ENCODE measurements at regions not wholly inside any gene's neighbourhood (a gene's known extent, or its start where the extent isn't known, plus 50 kb on each side); places are given as distances from the start of the nearest gene placed in this dataset.
A peak's percentile ranks its signal among the peaks of the same experiment; 100 is the strongest.

GRCh38 chrX:7514871-7515599, 327.9 kb upstream of the VCX start:
- no peak for DNase-seq

DNA sequence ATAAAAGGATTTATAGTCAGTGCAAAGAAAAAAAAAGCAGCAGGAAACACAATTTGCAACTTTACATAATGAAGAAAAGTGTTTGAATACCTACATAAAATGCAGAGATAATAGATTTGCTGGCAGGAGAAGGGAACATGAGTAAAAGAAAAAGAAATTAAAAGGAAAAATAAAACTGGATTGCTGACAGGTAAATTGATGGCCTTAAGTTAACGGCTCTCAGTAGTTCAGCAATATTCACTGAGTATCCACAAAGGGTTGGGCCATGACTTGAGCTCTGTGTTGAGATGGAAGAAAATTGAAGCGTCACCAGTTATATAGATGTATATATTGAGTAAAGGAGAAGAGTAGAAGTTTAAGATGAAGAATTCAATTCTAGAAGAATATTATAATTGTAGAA, 330.1 kb upstream of the VCX start:
- DNase-seq: no peak

DNA sequence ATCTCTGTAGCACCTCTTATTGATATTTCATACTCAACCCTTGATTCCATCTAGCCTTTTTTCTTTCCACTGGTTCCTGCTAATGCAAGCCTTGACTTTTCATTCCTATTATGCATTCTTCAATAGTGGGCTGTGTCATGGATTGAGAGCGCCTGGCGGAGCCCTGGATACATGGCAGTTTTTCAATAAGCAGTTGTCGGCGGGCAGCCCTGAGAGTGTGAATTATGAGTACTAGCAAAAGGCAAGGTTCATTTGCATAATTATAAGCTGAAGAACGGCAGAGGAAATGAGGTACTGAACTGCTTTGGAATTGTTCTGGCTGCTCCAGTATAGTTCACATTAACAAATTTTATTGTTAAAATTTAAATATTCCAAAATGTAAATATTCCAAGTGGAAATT, 339.7 kb upstream of the VCX start:
- DNase-seq: no peak

DNA sequence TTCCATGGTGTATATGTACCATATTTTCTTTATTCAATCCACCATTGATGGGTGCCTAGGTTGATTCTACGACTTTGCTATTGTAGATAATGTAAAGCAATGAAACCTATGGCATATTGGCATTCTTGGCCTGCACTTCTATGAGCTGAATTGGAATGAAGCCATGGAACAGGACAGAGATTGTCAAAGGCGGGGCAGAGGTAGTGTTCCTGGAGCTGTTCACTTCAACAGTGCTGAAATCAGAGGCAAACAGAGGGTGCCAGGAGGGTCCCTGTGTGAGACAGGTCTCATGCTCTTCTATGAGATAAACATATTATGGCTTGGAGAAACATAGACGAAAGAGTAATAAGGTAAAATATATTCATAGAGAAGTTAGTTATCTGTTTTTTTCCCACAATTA, 342.6 kb upstream of the VCX start:
- no peak for DNase-seq

DNA sequence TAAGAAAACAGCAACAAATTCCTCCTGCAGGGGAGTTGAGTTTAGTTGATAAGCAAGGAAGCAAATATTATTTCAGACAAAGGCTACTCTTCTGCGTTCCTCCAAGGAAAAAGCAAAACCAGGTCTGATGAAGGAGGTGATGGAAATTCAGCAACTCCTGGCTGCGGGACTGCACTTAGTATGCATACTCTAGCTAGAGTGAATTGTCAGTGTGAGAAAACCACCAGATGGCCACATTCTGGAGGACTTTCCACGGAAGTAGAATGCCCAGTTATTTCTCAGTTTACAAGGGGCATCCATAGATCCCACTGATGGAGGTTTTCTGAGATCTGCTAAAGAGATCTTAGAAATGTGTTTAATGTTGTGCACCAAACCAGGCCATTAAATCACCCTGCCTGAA, 338.6 kb upstream of the PUDP start:
- no peak for DNase-seq

- DNase-seq: no peak
Measured at GRCh38 chrX:7485061-7485460, 337.1 kb upstream of the PUDP start.

GRCh38 chrX:7480721-7481120, 332.8 kb upstream of the PUDP start:
- no peak for DNase-seq

GRCh38 chrX:7462110-7462509, 314.2 kb upstream of the PUDP start:
- peak; percentile 52 for DNase-seq

DNA sequence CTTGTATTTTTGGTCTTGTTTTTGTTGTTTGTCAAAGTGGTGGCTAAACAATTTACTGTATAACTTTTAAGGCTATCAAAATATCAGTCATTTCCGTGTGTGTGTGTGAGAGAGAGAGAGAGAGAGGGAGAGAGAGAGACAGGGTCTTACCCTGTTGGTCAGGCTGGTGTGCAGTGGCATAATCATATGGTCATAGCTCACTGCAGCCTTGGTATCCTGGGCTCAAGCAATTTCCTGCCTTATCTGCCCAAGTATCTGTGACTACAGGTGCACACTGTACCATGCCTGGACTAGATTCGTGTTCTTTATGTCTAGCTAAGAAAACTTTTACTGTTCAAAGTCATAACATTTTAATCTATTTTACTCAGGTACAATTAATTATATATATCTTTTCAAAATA, 313.1 kb upstream of the PUDP start:
- peak; percentile 55 for DNase-seq

DNA sequence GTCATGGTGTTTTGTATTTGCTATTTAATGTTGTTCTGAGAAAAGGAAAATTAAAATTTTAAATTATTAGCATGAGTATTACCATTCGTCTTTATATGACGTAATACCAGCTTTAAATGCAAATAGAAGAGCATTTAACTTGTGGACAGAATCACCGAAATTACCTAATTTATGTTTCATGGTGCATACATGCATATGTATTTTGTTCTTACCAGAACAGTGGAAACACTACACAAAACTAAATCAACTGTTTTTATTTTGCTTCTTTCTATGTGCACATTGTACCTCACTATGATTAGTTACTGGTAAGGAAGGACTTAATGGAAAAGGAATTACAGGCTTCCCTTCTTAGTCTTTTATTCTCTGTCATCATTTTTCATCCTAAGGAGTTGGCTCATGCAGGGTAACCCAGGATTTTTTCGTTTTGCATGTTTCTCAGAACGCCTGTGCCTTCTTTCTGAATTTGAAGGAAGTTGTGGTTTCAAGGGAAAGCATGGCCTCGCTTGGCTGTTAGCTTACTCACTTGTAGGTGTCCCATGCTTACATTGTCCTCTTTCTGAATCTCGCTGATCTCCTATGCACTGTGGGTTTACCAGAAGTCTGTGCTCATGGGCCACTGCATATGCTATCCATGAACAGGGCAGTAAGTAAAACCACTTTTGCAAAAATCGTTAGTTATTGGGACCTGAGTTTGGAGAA, 300.0 kb upstream of the PUDP start:
- no peak for DNase-seq

DNA sequence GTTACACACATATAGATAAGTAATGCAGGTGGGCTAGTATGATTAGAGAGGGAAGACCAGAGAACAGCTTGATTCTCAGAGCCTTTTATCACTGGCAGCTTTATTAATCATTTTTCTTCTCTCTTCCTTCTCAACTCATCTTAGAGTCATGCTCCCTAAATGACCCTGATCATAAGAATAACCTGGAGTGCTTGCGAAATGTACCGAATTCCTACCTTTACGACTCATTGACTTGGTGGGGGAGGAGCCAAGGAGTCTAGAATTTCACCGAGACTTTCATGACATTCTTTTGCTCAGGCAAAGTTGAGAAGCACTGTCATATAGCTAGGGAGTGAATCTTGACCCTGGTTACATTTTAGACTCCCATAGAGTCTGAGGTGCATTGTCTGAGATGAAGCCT, 298.9 kb upstream of the PUDP start:
- no peak for DNase-seq

- no peak for DNase-seq
Measured at GRCh38 chrX:7444967-7445366, 297.0 kb upstream of the PUDP start.

DNA sequence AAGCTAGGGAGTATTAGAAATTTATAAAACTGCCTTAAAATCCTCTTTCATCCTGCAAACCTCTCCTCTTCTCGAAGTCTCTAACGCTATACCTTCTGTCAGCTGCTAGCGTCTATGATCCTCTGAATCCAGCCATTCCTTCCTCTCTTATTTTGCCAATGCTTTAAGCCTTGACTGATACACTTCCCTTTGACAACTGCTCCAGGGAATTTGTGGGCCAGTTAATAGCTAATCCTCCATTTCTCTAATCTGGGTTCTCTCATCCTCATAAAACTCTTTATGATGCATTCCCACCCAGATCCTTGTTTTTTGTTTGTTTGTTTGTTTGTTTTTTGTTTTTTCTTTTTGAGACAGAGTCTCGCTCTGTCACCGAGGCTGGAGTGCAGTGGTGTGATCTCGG, 293.6 kb upstream of the PUDP start:
- DNase-seq: no peak

- no peak for DNase-seq
Measured at GRCh38 chrX:7435822-7436221, 287.9 kb upstream of the PUDP start.

DNA sequence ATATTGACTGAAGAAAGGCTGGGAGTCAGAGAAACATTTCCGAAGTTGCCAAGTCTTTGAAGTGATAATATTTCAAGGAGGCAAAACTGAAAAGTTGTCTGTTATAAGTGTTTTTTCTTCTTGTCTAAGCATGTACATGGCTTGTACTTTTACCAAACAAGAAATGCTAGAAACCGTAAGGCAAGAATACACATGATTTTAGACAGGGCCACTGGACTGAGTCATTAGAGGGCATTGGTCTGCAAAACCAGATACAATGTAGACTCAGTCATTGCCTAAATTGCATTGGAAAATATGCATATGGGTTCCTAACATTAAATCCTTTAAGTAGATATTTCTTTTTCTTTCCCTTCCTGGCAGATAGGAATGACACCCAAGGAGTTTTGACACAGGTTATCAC, 284.9 kb upstream of the PUDP start:
- no peak for DNase-seq

DNA sequence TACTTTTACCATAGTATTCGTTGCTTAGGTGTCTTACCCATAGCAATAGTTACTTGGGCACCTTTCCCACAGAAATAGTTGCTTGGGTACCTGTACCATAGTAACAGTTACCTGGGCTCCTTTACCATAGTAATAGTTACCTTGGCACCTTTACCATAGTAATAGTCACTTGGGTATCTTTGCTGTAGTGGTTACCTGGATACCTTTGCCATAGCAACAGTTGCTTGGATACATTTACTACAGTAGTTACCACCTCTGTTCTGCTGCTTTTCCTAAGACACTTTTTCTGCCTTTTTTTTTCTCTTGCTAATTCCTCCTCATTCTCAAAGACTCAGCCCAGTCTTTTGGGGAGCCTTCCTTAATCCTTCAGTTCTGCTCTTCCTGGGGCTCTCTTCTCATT, 272.8 kb upstream of the PUDP start:
- DNase-seq: no peak

DNA sequence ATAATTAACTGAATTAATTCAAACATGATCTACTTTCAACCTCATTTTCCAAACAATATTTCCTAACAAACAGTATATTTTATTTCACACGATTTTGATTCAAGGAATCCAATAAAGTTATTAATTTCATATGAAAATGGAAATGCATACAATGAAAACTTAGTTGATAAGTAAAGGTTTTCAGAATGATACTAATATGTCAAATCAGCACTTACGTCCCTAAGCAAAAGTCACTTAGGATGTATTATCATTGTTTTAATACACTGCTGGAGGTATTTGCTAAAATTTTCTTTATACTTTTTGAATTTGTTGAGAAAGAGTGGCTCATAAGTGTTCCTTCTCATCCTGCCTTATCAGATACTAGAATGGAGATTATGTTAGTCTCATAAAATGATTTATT, 266.8 kb upstream of the PUDP start:
- DNase-seq: no peak

GRCh38 chrX:7412840-7413239, 264.9 kb upstream of the PUDP start:
- no peak for DNase-seq

GRCh38 chrX:7409866-7410265, 261.9 kb upstream of the PUDP start:
- no peak for DNase-seq

DNA sequence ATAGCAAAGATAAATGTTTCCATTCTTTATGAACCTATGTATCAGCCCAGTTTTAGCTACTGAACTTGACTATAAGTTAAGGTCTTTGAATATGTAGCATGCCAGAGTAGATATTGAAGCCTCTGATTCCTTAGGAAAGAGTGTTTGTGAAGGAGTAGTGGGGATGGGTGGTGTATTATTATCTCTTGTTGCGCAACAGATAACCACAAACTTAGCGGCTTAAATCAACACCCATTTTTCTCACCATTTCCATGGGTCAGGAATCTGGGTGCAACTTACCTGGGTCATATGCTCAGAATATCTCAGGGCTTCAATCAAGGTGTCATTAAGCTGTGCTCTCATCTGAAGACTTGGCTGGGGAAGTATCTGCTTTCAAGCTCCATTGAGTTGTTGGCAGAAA, 251.4 kb upstream of the PUDP start:
- no peak for DNase-seq

DNA sequence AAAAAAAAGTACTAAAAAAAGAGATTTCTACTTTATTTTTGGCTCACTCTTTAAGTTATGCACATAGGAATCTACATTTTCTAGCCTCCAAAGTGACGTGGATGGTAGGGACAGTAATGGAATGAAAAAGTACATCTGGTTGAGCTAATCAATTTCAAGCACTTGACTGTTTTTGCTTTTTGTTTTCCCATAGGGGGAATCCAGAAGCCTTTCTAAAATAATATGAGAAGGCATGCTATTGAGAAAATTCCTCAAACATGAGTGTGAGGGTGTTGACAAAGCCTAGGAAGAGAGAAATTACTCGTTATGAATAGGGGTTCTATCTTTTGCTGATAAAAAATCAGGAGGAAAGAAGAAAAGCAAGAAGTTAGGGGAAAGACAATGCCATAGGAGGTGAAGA, 242.5 kb upstream of the PUDP start:
- no peak for DNase-seq

GRCh38 chrX:7389576-7389975, 241.6 kb upstream of the PUDP start:
- DNase-seq: no peak

- DNase-seq: no peak
Measured at GRCh38 chrX:7385131-7385530, 237.2 kb upstream of the PUDP start.

- no peak for DNase-seq
Measured at GRCh38 chrX:7378406-7378805, 230.5 kb upstream of the PUDP start.
